Naive thymus-derived CD4-positive, alpha-beta T cell (primary cell): ENCODE measurements at regions not wholly inside any gene's neighbourhood (a gene's known extent, or its start where the extent isn't known, plus 50 kb on each side); places are given as distances from the start of the nearest gene placed in this dataset.

Experiments
- ATAC-seq: fragments of 150-1000 bp; cut with Tn5 transposase; 2 replicates; pipeline ENCODE4 v1.10.0; 2021; ENCODE audit warnings: mild to moderate bottlenecking, moderate library complexity
- CTCF ChIA-PET: fragments of 350-600 bp; sonication (Branson Sonifier 250); formaldehyde crosslinking; loops from one replicate; lab custom pipeline; 2021; ENCODE audit warnings: antibody characterized with exemption; lab: Charles Lee
- POLR2A ChIA-PET: fragments of 350-600 bp; sonication (Branson Sonifier 250); formaldehyde crosslinking; loops from one replicate; lab custom pipeline; 2021; ENCODE audit warnings: antibody characterized with exemption, inconsistent platforms; lab: Charles Lee
- DNase-seq, 9 donors: peaks; one replicate each; pipeline versions ENCODE4 v3.0.0 to v3.0.0-alpha.2; 2020 to 2022; ENCODE audit warnings: mixed read lengths in 1 of 9
- H3K27ac ChIP-seq: one replicate; pipeline ENCODE4 v1.7.0; 2013; ENCODE audit warnings: mild to moderate bottlenecking, low read depth, low read length, moderate library complexity
- H3K27me3 ChIP-seq, 2 donors: one replicate each; pipeline ENCODE4 v1.7.0; 2013; ENCODE audit warnings: low read length in 2 of 2, mild to moderate bottlenecking in 2 of 2, moderate library complexity in 2 of 2; ENCODE audit not compliant: control insufficient read depth in 2 of 2, insufficient read depth in 2 of 2
- H3K36me3 ChIP-seq, 3 experiments: 1 replicate in 2 of 3; 2 replicates in 1 of 3; pipeline ENCODE4 v1.7.0; 2013; ENCODE audit warnings: low read length in 3 of 3, mild to moderate bottlenecking in 3 of 3, moderate library complexity in 1 of 3; ENCODE audit not compliant: insufficient read depth in 3 of 3, control insufficient read depth in 2 of 3
- H3K4me1 ChIP-seq, 2 donors: one replicate each; pipeline ENCODE4 v1.7.0; 2013; ENCODE audit warnings: low read length in 2 of 2, mild to moderate bottlenecking in 2 of 2, moderate library complexity in 1 of 2; ENCODE audit not compliant: control insufficient read depth in 2 of 2, insufficient read depth in 2 of 2
- H3K4me3 ChIP-seq: 2 replicates; pipeline ENCODE4 v1.7.0; 2013; ENCODE audit warnings: mild to moderate bottlenecking, low read length
- H3K9me3 ChIP-seq, 3 experiments: 1 replicate in 2 of 3; 2 replicates in 1 of 3; pipeline ENCODE4 v1.7.0; 2013; ENCODE audit warnings: low read length in 3 of 3; ENCODE audit not compliant: control insufficient read depth in 2 of 3
- H3K27ac Mint-ChIP-seq, 9 donors: one replicate each; pipeline ENCODE4 v1.8.0; 2020 to 2022; ENCODE audit warnings: mixed read lengths in 9 of 9, mild to moderate bottlenecking in 8 of 9, moderate library complexity in 5 of 9, inconsistent platforms in 2 of 9
- H3K27me3 Mint-ChIP-seq, 5 donors: one replicate each; pipeline ENCODE4 v1.8.0; 2021 to 2022; ENCODE audit warnings: mixed read lengths in 5 of 5, mild to moderate bottlenecking in 1 of 5
- H3K36me3 Mint-ChIP-seq, 5 donors: one replicate each; pipeline ENCODE4 v1.8.0; 2020 to 2022; ENCODE audit warnings: mixed read lengths in 5 of 5, mild to moderate bottlenecking in 3 of 5, inconsistent platforms in 1 of 5
- H3K4me1 Mint-ChIP-seq, 7 donors: one replicate each; pipeline ENCODE4 v1.8.0; 2020 to 2022; ENCODE audit warnings: mixed read lengths in 7 of 7, mild to moderate bottlenecking in 3 of 7, inconsistent platforms in 1 of 7
- H3K4me3 Mint-ChIP-seq, 10 donors: one replicate each; pipeline ENCODE4 v1.8.0; 2020 to 2022; ENCODE audit warnings: mild to moderate bottlenecking in 10 of 10, mixed read lengths in 10 of 10, moderate library complexity in 6 of 10, inconsistent platforms in 2 of 10
- H3K9me3 Mint-ChIP-seq, 11 donors: one replicate each; pipeline ENCODE4 v1.8.0; 2020 to 2022; ENCODE audit warnings: mixed read lengths in 11 of 11, mild to moderate bottlenecking in 4 of 11, inconsistent platforms in 1 of 11, moderate library complexity in 1 of 11
- intact Hi-C, 2 donors: fragments of 100-400 bp; cut with micrococcal nuclease; formaldehyde crosslinking; loops; one replicate each; pipeline ENCODE4 v1.15.1; 2023

GRCh38 chr12:97358361-97358760, 104.2 kb upstream of the RMST start:
- peaks cover 0 to 3% (median 0%) of the 10 kb centered on the region in 5 donors for H3K36me3 Mint-ChIP-seq
- peaks cover 0 to 26% (median 17%) of the 10 kb centered on the region in 5 donors for H3K27me3 Mint-ChIP-seq
- Histone ChIP-seq H3K9me3 (no peaks in the 10 kb centered on the region), H3K36me3 (no peaks in the 10 kb centered on the region), H3K4me3 (no peak overlapping the region), H3K4me1 (no peaks in the 10 kb centered on the region), H3K27me3 (peaks cover 0 to 3% of the 10 kb centered on the region in 2 donors), H3K27ac (no peak overlapping the region)
- POLR2A ChIA-PET = interaction anchor here (0.6 kb wide), 1 partner anchor 26 kb away, joined by 3 read pairs; no protein-coding TSS in a partner anchor
- H3K4me1 Mint-ChIP-seq = no peaks in the 10 kb centered on the region
- no peak for ATAC-seq
- DNase-seq = no peak
- CTCF ChIA-PET = no interaction called here
- intact Hi-C loops = no loop called here
- peaks cover 0 to 6% (median 1%) of the 10 kb centered on the region in 11 donors for H3K9me3 Mint-ChIP-seq
- H3K27ac Mint-ChIP-seq = no peak overlapping the region
- H3K4me3 Mint-ChIP-seq = no peak overlapping the region

- Mint-ChIP-seq H3K36me3 (peaks cover 0 to 3% (median 0%) of the 10 kb centered on the region in 5 donors), H3K9me3 (peaks cover 0 to 6% (median 0%) of the 10 kb centered on the region in 11 donors), H3K4me3 (no peak overlapping the region), H3K27me3 (peaks cover 0 to 26% (median 17%) of the 10 kb centered on the region in 5 donors), H3K27ac (no peak overlapping the region), H3K4me1 (no peaks in the 10 kb centered on the region)
- Histone ChIP-seq H3K36me3 (no peaks in the 10 kb centered on the region), H3K4me3 (no peak overlapping the region), H3K9me3 (no peaks in the 10 kb centered on the region), H3K27me3 (peaks cover 0 to 3% of the 10 kb centered on the region in 2 donors), H3K4me1 (no peaks in the 10 kb centered on the region), H3K27ac (no peak overlapping the region)
- intact Hi-C loops = no loop called here
- ChIA-PET CTCF (no interaction called here), POLR2A (interaction anchor here (0.6 kb wide), 2 partner anchors 16 to 25 kb away, joined by 3 read pairs; no protein-coding TSS in a partner anchor)
- ATAC-seq = no peak
- DNase-seq = no peak
Measured at GRCh38 chr12:97359021-97359690, 103.4 kb upstream of the RMST start.

GRCh38 chr12:97363693-97364092, 98.9 kb upstream of the RMST start:
- Histone ChIP-seq H3K9me3 (no peaks in the 10 kb centered on the region), H3K4me1 (no peaks in the 10 kb centered on the region), H3K27me3 (peaks cover 0 to 3% of the 10 kb centered on the region in 2 donors), H3K4me3 (no peak overlapping the region), H3K27ac (no peak overlapping the region), H3K36me3 (no peaks in the 10 kb centered on the region)
- no peak overlapping the region for H3K4me3 Mint-ChIP-seq
- H3K9me3 Mint-ChIP-seq = no peaks in the 10 kb centered on the region
- peaks cover 0 to 25% (median 14%) of the 10 kb centered on the region in 5 donors for H3K27me3 Mint-ChIP-seq
- H3K4me1 Mint-ChIP-seq = no peaks in the 10 kb centered on the region
- ChIA-PET CTCF (no interaction called here), POLR2A (no interaction called here)
- DNase-seq (no peak), ATAC-seq (no peak)
- no peak overlapping the region for H3K27ac Mint-ChIP-seq
- intact Hi-C loops = no loop called here
- H3K36me3 Mint-ChIP-seq = no peaks in the 10 kb centered on the region

GRCh38 chr12:97368462-97369163, 94.0 kb upstream of the RMST start:
- H3K4me3 ChIP-seq = no peak overlapping the region
- DNase-seq (no peak), ATAC-seq (no peak)
- no peak overlapping the region for H3K27ac Mint-ChIP-seq
- intact Hi-C loops = no loop called here
- no peak overlapping the region for H3K4me3 Mint-ChIP-seq
- H3K36me3 Mint-ChIP-seq = no peaks in the 10 kb centered on the region
- CTCF ChIA-PET = no interaction called here
- peaks cover 0 to 5% (median 0%) of the 10 kb centered on the region in 11 donors for H3K9me3 Mint-ChIP-seq
- H3K4me1 ChIP-seq = no peaks in the 10 kb centered on the region
- POLR2A ChIA-PET = no interaction called here
- no peak overlapping the region for H3K27ac ChIP-seq
- no peaks in the 10 kb centered on the region for H3K27me3 ChIP-seq
- H3K9me3 ChIP-seq = no peaks in the 10 kb centered on the region
- H3K4me1 Mint-ChIP-seq = no peaks in the 10 kb centered on the region
- H3K36me3 ChIP-seq = no peaks in the 10 kb centered on the region
- H3K27me3 Mint-ChIP-seq = peaks cover 0 to 16% (median 6%) of the 10 kb centered on the region in 5 donors

- no peak overlapping the region for H3K27ac Mint-ChIP-seq
- no peaks in the 10 kb centered on the region for H3K9me3 ChIP-seq
- no peaks in the 10 kb centered on the region for H3K27me3 ChIP-seq
- DNase-seq (no peak), ATAC-seq (no peak)
- H3K27me3 Mint-ChIP-seq = peaks cover 0 to 12% (median 0%) of the 10 kb centered on the region in 5 donors
- no peak overlapping the region for H3K4me3 Mint-ChIP-seq
- no peaks in the 10 kb centered on the region for H3K36me3 ChIP-seq
- H3K36me3 Mint-ChIP-seq = no peaks in the 10 kb centered on the region
- no peaks in the 10 kb centered on the region for H3K4me1 Mint-ChIP-seq
- intact Hi-C loops = no loop called here
- POLR2A ChIA-PET = no interaction called here
- no peaks in the 10 kb centered on the region for H3K4me1 ChIP-seq
- peaks cover 0 to 5% (median 0%) of the 10 kb centered on the region in 11 donors for H3K9me3 Mint-ChIP-seq
- no peak overlapping the region for H3K4me3 ChIP-seq
- CTCF ChIA-PET = no interaction called here
- no peak overlapping the region for H3K27ac ChIP-seq
Measured at GRCh38 chr12:97375310-97375709, 87.3 kb upstream of the RMST start.

GRCh38 chr12:97380440-97380839, 82.2 kb upstream of the RMST start:
- DNase-seq (no peak), ATAC-seq (no peak)
- intact Hi-C loops = no loop called here
- no peak overlapping the region for H3K4me3 Mint-ChIP-seq
- peaks cover 0 to 5% (median 0%) of the 10 kb centered on the region in 11 donors for H3K9me3 Mint-ChIP-seq
- peaks cover 0 to 9% (median 0%) of the 10 kb centered on the region in 5 donors for H3K27me3 Mint-ChIP-seq
- CTCF ChIA-PET = no interaction called here
- Histone ChIP-seq H3K27me3 (no peaks in the 10 kb centered on the region), H3K4me3 (no peak overlapping the region), H3K36me3 (no peaks in the 10 kb centered on the region), H3K27ac (no peak overlapping the region), H3K4me1 (no peaks in the 10 kb centered on the region), H3K9me3 (no peaks in the 10 kb centered on the region)
- POLR2A ChIA-PET = no interaction called here
- H3K36me3 Mint-ChIP-seq = no peaks in the 10 kb centered on the region
- no peaks in the 10 kb centered on the region for H3K4me1 Mint-ChIP-seq
- H3K27ac Mint-ChIP-seq = no peak overlapping the region
